ENCODE measurements at regions not wholly inside any gene's neighbourhood (a gene's known extent, or its start where the extent isn't known, plus 50 kb on each side); places are given as distances from the start of the nearest gene placed in this dataset.

GRCh38 chr11:122430490-122430889 lies 225.0 kb upstream of the UBASH3B start:
- Histone ChIP-seq H3K36me3 (no peaks in the 10 kb centered on the region), H3K9me3 (no peaks in the 10 kb centered on the region), H3K4me1 (ENCODE audit: control insufficient read depth in 1 of 2, insufficient read depth in 1 of 2, low read depth in 1 of 2, low read length in 1 of 2) (no peaks in the 10 kb centered on the region), H3K27ac (no peak overlapping the region), H3K27me3 (no peaks in the 10 kb centered on the region), H3K4me3 (ENCODE audit: low read depth in 1 of 2, low read length in 1 of 2) (no peak overlapping the region)
- no peak for TF ChIP-seq CTCF (IDR thresholded peaks at IDR 0.05)

GRCh38 chr11:122426073-122426472 lies 229.4 kb upstream of the UBASH3B start:
- no peaks in the 10 kb centered on the region for H3K9me3 ChIP-seq
- H3K4me3 ChIP-seq (ENCODE audit: low read depth in 1 of 2, low read length in 1 of 2), result no peak overlapping the region
- TF ChIP-seq CTCF (IDR thresholded peaks at IDR 0.05), result no peak
- H3K4me1 ChIP-seq (ENCODE audit: control insufficient read depth in 1 of 2, insufficient read depth in 1 of 2, low read depth in 1 of 2, low read length in 1 of 2), result no peaks in the 10 kb centered on the region
- H3K27ac ChIP-seq, result no peak overlapping the region
- no peaks in the 10 kb centered on the region for H3K27me3 ChIP-seq
- H3K36me3 ChIP-seq, result no peaks in the 10 kb centered on the region

GRCh38 chr11:122424636-122425035 lies 230.9 kb upstream of the UBASH3B start:
- H3K27ac ChIP-seq, result no peak overlapping the region
- no peaks in the 10 kb centered on the region for H3K4me1 ChIP-seq (ENCODE audit: control insufficient read depth in 1 of 2, insufficient read depth in 1 of 2, low read depth in 1 of 2, low read length in 1 of 2)
- no peak overlapping the region for H3K4me3 ChIP-seq (ENCODE audit: low read depth in 1 of 2, low read length in 1 of 2)
- no peaks in the 10 kb centered on the region for H3K36me3 ChIP-seq
- H3K9me3 ChIP-seq, result no peaks in the 10 kb centered on the region
- no peaks in the 10 kb centered on the region for H3K27me3 ChIP-seq
- TF ChIP-seq CTCF (IDR thresholded peaks at IDR 0.05), result no peak

- no peak for TF ChIP-seq CTCF (IDR thresholded peaks at IDR 0.05)
- no peaks in the 10 kb centered on the region for H3K27me3 ChIP-seq
- H3K27ac ChIP-seq, result no peak overlapping the region
- no peaks in the 10 kb centered on the region for H3K36me3 ChIP-seq
- no peak overlapping the region for H3K4me3 ChIP-seq (ENCODE audit: low read depth in 1 of 2, low read length in 1 of 2)
- H3K4me1 ChIP-seq (ENCODE audit: control insufficient read depth in 1 of 2, insufficient read depth in 1 of 2, low read depth in 1 of 2, low read length in 1 of 2), result no peaks in the 10 kb centered on the region
- H3K9me3 ChIP-seq, result no peaks in the 10 kb centered on the region
Observed at GRCh38 chr11:122423886-122424285, 231.6 kb upstream of the UBASH3B start.

- no peak for TF ChIP-seq CTCF (IDR thresholded peaks at IDR 0.05)
- no peak overlapping the region for H3K27ac ChIP-seq
- no peaks in the 10 kb centered on the region for H3K9me3 ChIP-seq
- H3K36me3 ChIP-seq, result no peaks in the 10 kb centered on the region
- no peaks in the 10 kb centered on the region for H3K4me1 ChIP-seq (ENCODE audit: control insufficient read depth in 1 of 2, insufficient read depth in 1 of 2, low read depth in 1 of 2, low read length in 1 of 2)
- H3K4me3 ChIP-seq (ENCODE audit: low read depth in 1 of 2, low read length in 1 of 2), result no peak overlapping the region
- H3K27me3 ChIP-seq, result no peaks in the 10 kb centered on the region
Observed at GRCh38 chr11:122423273-122423672, 232.2 kb upstream of the UBASH3B start.

- no peak overlapping the region for H3K4me3 ChIP-seq (ENCODE audit: low read depth in 1 of 2, low read length in 1 of 2)
- no peak overlapping the region for H3K27ac ChIP-seq
- no peaks in the 10 kb centered on the region for H3K9me3 ChIP-seq
Observed at GRCh38 chr11:122422682-122423081, 232.8 kb upstream of the UBASH3B start.

More at GRCh38 chr11:122422682-122423081, 232.8 kb upstream of the UBASH3B start:
- Histone ChIP-seq H3K36me3 (no peaks in the 10 kb centered on the region), H3K27me3 (no peaks in the 10 kb centered on the region), H3K4me1 (ENCODE audit: control insufficient read depth in 1 of 2, insufficient read depth in 1 of 2, low read depth in 1 of 2, low read length in 1 of 2) (no peaks in the 10 kb centered on the region)
- TF ChIP-seq CTCF (IDR thresholded peaks at IDR 0.05), result no peak

All from neutrophil (primary cell).